ENCODE measurements at regions not wholly inside any gene's neighbourhood (a gene's known extent, or its start where the extent isn't known, plus 50 kb on each side); places are given as distances from the start of the nearest gene placed in this dataset.
A peak's percentile ranks its signal among the peaks of the same experiment; 100 is the strongest.
"Not testable (repeated sequence)": the region's sequence is repeated elsewhere in the genome, so short reads cannot be mapped to it uniquely, and the experiment has no call there.

DNA sequence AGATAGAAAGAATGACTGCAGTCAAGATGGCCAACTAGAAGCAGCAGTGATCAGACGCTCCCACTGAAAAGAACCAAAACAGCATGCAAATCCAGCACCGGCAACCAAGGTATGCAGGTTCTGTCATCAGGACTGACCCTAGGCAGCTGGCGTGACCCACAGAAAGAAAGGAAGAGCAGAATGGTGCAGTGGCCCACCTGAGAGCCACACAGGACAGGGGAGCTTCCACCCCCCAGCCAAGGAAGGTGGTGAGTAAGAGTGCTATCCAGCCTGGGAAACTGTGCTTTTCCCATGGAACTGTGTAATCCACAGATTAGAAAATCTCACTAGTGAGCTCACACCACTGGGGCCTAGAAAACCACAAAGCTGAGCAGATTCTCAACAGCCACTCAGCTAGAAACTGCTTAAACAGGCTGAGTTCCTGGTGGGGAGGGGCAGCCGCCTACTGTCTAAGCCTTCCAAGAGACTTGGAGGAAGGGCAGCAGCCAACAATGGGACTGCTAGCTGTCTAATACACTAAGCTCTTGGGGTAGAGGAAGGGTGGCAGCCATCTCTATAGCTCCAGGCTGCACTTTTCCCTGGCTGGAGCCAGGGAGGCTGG is 127.9 kb downstream of the EVA1A start:
- peak; percentile 28 for DNase-seq (ENCODE audit: low read depth)

DNA sequence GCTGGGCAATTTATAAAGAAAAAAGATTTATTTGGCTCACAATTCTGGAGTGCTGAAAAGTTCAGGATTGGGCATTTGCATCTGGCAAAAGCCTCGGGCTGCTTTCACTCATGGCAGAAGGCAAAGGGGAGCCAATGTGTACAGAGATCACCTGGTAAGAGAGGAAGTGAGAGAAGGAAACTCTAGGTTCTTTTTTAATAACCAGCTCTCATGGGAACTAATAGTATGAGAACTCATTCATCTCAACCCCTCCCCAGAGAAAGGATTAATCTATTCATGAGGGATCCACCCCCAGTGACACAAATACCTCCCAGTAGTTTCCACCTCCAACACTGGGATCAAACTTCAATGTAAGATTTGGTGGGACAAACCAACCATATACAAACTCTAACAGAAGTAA is 129.0 kb downstream of the EVA1A start:
- no peak for DNase-seq (ENCODE audit: low read depth)

DNA sequence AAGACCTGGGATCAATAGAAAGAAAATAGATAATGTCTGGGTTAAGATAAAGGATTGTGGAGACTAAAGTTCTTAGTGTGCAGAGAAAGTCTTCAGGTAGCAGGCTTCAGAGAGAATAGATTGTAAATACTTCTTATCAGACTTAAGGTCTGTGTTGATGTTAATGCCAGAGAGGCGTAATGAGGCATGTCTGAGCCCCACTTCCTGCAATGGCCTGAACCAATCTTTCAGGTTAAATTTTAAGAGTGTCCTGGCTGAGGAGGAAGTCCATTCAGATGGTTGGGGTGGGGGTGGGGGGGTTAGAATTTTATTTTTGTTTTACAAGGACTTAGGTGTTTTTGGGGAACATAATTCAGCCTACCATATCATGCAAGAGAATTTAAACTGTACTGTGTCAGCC is 129.5 kb downstream of the EVA1A start:
- no peak for DNase-seq (ENCODE audit: low read depth)

DNA sequence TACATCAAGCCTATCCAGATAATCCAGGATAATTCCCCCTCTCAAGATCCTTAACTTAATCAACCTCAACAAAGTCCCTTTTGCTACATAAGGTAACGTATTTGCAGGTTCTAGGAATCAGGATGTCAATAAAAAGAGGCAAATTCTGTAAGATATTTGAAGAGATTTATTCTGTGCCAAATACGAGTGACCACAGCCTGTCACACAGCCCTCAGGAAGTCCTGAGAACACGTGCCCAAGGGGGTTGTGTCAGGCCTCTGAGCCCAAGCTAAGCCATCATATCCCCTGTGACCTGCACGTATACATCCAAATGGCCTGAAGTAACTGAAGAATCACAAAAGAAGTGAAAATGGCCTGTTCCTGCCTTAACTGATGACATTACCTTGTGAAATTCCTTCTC is 130.3 kb downstream of the EVA1A start:
- not testable (repeated sequence) for DNase-seq (ENCODE audit: low read depth)

DNA sequence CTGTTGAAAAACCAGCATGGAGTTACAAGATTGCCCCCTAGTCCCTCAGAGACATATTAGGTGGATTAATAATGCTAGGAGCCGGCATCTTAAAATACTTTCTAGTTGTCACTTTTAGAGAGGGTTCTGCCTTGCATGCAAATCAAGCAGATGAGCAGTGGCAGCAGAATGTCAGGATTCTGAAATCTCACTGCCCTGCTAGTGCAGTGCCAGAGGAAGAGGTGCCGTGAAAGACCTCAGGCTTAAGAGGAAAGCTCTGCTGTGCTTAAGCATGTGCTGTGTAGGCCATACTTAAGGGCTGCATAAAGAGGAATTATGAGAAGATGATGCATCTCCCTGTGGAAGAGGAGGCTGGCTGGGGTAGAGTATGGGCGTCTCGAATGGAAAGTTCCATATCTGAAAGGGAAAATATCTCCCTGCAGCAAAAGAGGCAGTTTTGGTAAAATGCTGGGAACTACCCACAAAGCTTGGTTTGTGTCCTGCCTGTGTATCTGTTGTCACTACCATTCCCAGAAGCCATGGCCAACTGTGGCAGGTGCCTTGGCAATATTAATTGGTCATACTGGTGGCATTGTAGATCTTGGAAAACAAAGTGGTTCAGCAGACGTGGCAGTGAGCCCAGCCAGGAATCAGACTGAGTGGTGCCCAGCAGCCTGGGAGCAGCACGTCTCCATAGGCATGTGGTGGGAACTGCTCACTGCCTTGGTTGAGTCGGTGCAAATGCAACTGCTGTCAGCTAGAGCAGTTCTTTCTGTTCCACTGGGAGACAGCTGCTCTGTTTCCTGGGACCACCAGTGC is 131.9 kb downstream of the EVA1A start:
- no peak for DNase-seq (ENCODE audit: low read depth)

DNA sequence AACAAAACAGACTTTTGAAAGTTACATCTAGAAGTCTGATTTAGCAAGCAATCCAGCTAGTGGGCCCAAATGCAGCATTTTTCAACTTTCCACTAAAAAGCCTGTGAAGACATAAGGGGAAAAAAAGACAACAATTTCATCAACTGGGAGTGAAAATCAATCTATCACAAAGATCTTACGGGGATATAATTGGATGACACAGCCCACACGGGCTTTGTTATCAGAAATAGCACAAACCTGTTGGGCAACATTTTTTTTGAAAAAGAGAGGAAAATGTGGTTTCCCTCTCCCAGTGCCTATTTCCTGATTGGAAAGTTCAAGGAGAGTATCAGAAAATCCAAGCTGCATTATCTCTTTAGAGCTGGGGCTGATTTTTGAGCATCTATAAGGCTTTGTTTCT is 132.7 kb downstream of the EVA1A start:
- DNase-seq (ENCODE audit: low read depth), result no peak

DNA sequence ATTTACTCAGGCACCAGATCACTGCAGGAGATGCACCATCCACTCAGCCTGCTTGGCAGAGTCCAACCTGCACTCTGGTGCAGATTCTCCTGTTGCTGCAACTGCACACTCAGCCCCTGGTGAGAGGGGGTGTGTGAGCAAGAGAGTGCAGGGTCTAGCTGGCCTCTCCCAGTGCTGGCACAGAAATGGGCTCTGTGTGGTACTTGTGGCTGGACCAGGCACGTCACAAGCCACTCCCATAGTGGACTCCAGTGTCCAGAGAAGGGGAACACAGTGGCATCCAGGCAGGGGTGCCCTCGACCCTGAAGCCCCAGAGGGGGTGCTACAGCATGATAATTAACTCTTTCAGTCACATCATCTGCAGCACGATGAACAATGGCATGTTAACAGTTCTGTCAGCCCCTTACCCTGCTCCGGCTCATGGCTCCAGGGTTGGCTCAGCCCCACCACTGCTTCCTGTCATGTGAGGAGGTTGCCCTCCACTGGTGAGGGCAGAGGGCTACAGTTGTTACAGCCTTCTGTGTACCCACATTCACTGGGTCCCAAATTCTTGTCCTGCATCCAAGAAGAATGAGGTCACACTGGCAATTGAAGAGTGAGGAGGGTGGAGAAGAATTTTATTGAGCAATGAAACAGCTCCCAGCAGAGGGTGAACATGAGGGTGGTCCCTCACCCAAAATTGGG is 135.7 kb downstream of the EVA1A start:
- peak; percentile 33 for DNase-seq (ENCODE audit: low read depth)

DNA sequence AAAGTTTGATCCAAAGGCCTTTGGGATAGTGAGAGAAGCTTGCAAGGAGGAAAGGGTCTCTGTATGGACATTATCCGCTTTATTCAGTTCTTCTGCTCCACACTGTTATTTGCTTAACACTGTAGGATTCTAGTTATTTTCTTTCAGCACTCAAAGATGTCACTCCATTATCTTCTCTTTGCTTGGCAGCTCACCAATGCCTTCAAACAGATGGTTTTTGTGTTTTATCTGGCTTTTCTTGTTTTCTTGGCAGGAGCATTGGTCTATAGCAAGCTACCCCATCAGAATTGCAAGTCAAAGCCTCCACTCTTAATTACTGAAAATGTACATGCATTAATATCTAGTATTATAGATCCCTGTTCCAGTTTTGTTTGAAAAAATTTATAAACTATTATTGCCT is 138.8 kb downstream of the EVA1A start:
- DNase-seq (ENCODE audit: low read depth), result no peak

DNA sequence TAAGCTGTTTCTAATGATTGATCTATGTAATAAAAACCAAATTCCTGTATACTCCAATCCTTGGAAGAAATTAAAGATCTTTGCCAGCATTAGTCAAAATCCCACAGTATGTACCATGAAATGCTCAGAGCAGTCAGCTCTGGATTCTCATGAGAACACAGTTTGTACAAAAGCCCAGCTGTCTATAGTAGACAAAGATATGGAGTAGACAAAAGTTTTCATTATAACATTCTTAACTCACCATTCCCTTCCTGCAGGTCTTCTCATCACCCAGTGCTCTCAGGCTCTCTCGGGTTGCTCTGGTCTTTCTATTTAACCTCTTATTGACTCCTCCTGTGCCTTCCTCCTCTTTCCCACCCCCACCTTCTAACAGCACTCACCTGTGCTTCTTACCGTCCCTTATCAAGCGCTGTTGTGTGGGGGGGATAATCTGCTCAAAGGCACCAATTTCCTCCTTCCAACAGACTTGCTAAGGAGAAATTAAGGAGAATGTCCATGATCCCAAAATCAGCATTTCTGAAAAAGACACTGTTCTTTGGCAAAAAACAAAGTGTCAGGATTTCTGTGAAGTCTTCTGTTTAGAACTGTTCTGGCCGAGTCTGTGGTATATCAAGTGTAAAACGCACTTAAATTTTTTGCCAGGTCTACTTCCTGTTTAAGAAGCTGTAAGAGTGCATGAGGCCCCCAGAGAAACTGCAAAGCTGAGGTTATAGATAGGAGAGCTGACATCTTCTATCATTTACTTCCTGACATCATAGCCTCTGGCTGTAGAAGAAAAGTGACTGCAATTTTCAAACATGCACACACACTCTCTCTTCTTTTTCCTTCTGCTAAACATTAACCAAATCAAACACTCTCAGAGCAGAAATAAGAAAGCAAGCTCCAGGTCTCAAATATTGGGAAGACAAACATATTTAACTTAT is 144.1 kb downstream of the EVA1A start:
- no peak for DNase-seq (ENCODE audit: low read depth)

DNA sequence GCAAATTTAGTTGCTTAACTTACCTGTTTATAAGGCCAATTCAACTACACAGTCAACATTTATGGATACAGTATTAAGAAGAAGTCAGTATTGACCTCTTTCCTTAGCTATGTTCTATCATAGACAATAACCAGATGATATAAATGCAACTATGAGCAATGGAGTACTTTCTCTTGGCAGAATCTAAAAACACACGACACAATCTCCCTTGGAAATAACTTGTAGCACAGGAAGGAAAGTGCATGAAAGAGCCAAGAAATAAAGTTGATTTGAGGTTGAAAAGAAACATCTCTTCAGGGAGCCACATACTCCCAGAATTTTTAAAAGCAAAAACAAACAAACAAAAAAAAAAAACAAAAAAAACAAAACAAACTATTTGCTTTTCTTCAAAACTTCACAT is 145.0 kb downstream of the EVA1A start:
- DNase-seq (ENCODE audit: low read depth), result no peak

DNA sequence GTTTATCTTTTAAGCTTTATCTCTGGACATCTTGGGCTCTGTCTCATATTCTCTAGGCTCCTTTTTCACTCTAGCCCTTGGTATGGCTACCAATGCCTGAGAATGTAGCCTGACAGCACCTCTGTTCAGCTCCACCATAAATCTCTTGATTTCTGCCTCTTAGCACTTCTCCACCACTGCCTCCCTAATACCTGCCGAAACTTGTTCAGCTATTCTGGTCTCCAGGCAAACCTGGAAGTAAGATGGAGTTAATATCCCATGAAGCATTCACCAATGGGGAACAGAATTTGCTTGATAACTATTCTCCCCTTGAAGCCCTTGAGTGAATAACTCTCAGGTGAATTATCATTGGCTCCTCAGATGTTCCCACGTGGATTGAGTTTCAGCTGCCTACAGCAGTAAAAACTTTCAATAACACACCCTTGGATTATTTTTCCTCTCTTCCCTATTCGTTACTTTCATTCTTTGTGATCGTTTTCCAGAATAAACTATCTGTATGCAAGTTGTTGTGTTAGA is 145.6 kb downstream of the EVA1A start:
- no peak for DNase-seq (ENCODE audit: low read depth)

DNA sequence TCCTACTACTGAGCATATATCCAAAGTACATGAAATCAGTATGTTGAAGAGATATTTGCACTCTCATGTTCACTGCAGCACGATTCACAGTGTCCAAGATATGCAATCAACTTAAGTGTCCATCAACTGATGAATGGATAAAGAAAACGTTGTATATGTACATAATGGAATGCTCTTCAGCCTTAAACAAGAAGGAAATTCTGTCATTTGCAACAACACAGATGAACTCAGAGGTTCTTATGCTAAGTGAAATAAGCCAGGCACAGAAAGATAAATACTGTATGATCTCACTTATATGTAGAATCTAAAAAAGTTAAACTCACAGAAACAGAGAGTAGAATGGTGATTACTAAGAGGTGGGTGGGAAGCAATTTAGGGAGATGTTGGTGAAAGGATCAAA is 149.2 kb downstream of the EVA1A start:
- DNase-seq (ENCODE audit: low read depth), result no peak

DNA sequence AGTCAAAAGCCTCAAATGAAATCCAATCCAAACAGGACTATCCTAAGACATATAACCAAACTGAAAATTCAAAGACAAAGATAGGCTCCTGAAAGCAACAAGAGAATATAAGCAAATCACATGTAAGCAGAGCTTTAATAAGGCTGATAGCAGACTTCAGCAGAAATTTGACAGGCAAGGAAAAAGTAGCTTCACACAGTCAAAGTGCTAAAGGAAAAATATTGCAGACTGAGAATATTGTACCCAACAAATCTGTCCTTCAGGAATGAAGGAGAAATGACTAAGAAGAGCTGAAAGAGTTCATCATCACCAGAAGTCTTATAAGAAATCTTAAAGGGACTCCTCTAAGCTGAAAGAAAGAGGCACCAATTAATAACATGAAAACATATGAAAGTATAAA is 150.0 kb downstream of the EVA1A start:
- no peak for DNase-seq (ENCODE audit: low read depth)

DNA sequence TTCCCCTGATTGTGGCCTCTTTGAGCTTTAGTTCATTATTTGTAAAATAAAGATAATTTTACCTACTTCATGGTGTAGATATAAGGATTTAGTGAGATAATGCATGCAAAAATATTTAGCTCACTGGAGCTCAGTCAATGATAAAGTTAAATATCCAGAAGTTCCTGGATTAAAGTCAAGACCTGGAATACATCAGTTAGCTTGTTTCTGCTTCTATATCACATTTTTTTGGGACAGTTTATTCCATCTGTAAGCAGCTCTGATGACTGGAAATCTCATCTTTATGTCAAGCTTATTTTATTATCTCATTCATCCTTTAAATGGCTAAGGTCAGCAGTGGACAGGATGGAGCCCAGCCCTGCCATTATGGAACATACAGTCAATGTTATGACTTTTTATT is 152.0 kb downstream of the EVA1A start:
- no peak for DNase-seq (ENCODE audit: low read depth)

DNA sequence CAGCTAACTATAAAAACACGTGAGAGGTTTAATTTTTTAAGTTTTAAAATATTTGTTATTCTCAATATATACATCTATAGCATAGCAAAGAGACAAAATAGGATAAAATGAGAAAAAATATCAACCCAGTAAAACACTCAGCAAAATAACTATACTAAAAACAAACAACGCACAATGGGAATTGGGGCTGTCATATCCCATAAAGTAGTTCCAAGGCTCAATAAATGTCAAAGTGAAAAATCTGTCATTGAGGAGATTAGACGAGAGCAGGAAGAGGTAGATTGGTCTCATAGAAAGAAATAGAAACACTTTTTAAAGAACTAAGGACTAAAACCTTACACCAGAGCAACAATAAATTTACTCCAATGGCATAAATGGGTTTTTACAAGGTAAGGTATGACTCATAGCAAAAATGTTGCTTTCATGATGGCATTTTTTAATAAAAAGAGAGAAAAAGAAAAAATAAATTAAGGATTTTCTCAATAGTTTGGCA is 153.7 kb downstream of the EVA1A start:
- no peak for DNase-seq (ENCODE audit: low read depth)

DNA sequence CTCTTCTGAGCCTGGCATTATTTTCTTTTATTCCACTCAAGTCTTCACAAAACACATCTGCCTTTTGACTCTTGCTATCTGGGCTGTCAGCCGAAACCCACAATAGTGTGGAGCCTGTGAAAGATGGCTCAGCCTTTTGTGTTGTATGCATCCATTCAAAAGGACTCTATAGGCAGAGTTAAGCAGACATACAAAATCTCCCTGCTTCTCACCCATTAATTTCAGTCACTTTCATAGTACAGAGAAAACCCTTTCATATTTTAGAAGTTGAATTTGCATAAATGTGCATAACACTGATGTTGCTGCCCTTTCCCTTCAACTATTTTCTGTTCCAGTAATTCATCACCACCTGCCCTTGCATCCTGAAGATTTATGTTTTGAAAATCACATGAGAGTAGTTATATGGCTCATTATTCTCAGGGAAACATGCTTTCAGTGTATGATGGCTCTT is 154.6 kb downstream of the EVA1A start:
- DNase-seq (ENCODE audit: low read depth), result no peak

DNA sequence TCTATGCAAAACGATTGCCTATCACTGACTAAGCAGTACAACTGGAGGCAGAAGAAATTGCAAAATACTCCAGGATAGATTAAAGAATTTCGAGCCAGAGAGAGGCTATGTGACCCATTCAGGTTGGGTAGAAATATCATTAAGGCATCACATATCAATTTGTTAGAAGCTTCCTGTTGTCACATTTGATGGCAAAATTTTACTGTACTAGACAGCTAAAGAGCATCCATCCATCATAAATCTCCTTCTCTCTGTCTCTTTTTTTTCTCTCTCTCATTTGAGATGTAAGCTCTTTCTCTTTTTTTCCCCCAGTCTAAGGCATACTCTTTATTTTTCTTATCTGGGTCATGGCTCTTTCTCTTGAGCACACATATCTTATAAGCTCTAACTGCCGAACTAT is 155.7 kb downstream of the EVA1A start:
- no peak for DNase-seq (ENCODE audit: low read depth)

DNA sequence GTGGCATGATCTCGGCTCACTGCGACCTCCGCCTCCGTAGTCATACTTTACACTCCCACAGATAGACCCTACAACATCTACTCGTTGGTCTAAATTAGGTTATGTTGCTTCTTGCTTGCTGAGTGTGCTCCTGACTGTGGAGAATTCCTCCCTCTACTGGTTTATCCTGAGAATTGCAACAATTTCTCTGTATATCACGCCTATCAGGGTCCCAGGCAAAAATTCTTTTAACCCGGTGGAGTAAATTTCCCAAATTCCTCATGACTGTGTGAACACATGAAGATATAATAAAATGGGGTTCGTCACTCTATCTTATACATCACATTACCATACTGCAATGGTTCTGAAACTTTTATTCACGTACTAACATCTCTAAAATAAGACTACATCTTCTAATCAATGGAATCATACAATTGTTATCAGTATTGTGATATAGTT is 156.7 kb downstream of the EVA1A start:
- DNase-seq (ENCODE audit: low read depth), result no peak

DNA sequence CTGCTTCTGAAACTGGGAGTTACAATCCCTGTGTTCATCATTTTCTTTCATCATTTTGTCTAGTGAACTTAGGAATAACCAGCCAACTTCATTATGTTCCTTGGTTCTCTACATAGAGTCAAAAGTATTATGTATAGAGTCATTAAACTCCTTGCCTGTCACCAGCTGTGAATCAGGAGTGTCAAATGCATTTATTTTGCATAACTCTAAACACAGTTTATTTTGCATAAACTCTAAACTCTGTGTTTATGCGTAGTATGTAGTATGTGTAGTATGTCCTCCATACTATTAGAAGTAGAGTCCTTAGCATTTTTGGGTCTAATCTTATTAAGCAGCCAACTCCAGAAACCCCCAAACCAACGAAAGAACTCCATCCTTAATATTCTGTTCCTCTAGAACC is 164.4 kb downstream of the EVA1A start:
- DNase-seq (ENCODE audit: low read depth), result no peak

DNA sequence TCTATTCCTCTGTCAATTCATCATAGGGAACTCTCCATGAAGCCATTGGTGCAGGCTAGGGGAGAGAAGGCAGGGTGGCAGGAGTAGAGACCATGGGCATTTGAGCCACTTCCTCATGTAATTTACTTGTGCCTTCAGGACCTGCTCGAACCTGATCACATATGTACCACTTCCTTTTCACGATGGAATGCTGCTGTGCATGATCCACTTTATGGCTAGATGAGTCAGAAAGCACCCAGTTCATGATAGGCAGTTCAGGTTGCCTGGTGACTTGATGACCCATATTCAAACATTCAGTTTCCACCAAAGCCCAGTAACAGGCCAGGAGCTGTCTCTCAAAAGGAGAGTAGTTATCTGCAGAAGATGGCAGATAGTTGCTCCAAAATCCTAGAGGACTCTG is 166.0 kb downstream of the EVA1A start:
- not testable (repeated sequence) for DNase-seq (ENCODE audit: low read depth)

DNA sequence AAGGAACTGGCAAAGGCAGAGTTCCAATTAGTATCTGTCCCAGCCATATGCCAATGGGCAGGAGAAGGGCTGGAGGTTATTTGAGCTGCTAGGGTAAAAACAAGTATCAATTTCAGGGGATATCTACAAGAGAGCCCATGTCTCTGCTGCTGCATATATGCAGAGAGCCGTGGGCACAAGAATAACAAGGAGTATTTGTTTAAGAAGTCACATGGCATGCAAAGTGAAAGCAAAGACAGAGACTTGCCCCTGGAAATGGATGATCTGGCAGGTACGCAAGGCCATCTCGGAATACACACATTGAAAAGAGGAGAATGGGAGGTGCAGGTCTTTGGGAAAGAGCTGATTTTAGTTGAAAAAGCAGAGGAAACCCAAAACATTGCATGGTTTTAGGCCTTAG is 170.6 kb downstream of the EVA1A start:
- DNase-seq (ENCODE audit: low read depth), result no peak

DNA sequence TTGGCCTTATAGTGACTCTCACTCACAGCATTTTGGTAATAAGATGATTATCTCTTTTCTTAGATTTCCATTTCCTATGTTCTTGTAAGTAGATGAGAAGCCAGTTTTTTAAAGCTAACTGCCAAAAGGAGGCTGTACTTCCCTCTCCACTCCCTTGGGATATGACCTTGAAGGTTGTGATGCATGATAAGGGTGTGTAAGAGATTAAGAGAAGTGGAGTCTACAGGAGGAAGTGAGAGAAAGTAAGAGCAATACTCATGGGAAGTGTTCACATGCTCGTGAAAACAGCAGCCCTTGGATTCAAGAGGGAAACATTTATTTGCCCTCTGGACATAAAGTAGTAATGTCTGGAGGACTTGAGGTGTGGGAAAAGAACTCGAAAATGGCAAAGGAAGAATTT is 171.5 kb downstream of the EVA1A start:
- DNase-seq (ENCODE audit: low read depth), result no peak
